ENCODE measurements at regions not wholly inside any gene's neighbourhood (a gene's known extent, or its start where the extent isn't known, plus 50 kb on each side); places are given as distances from the start of the nearest gene placed in this dataset.

DNA sequence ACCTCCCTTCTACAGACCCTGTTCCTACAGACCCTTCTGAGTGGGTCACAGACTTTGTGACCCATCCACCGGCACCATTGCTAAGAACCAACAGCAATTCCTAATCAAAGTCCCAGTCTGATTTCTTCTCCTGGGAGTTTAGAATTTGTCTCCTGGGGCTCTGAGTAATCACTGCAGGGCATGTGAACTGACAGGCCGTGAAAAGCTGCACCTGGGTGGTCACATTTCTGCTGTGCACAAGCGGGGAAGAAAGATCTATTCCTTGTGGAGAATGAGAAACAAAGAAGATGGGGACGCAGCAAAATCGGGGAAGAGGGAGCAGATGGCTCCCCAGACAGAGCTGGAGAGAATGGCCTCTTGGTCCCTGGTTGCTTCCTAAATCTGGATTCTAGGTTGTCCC, 151.0 kb downstream of the ARL4C start:
- H2AK5ac ChIP-seq (ENCODE audit: low read length): no peak overlapping the region
- no peak overlapping the region for H3K9ac ChIP-seq (ENCODE audit: low read length)
- H2BK12ac ChIP-seq (ENCODE audit: low read length): no peak overlapping the region
- H3K18ac ChIP-seq (ENCODE audit: low read length): no peak overlapping the region
- no peak overlapping the region for H3K4ac ChIP-seq (ENCODE audit: low read depth, low read length)
- no peak overlapping the region for H3K4me3 ChIP-seq (ENCODE audit: low read depth, low read length)
- H3K9me3 ChIP-seq (ENCODE audit: insufficient read depth, low read depth, low read length): peaks cover 2% of the 10 kb centered on the region
- H4K12ac ChIP-seq (ENCODE audit: low read depth, low read length): no peak overlapping the region
- no peaks in the 10 kb centered on the region for H3K79me1 ChIP-seq (ENCODE audit: low read length)
- H2BK120ac ChIP-seq (ENCODE audit: insufficient read depth, low read length, poor library complexity): no peak overlapping the region
- no peaks in the 10 kb centered on the region for H3K27me3 ChIP-seq (ENCODE audit: insufficient read depth, low read length)
- no peak overlapping the region for H3K27ac ChIP-seq (ENCODE audit: low read depth, low read length)
- H3K4me1 ChIP-seq (ENCODE audit: control insufficient read depth in 1 of 2, insufficient read depth in 2 of 2, low read length in 2 of 2): peaks cover 2 to 3% of the 10 kb centered on the region in 2 experiments
- H3K79me2 ChIP-seq (ENCODE audit: control insufficient read depth, insufficient read depth, low read length, poor library complexity): peaks cover 2% of the 10 kb centered on the region
- H3K4me2 ChIP-seq (ENCODE audit: low read length): no peak overlapping the region
- H3K36me3 ChIP-seq (ENCODE audit: control insufficient read depth in 1 of 2, insufficient read depth in 2 of 2, low read length in 2 of 2): no peaks in the 10 kb centered on the region
- no peak overlapping the region for H2AFZ ChIP-seq (ENCODE audit: insufficient read depth, low read length, poor library complexity)
- no peak overlapping the region for H4K8ac ChIP-seq (ENCODE audit: low read depth, low read length)
- no peak overlapping the region for H3K23ac ChIP-seq (ENCODE audit: low read length)
- DNase-seq: no peak
- H4K91ac ChIP-seq (ENCODE audit: low read depth, low read length): no peak overlapping the region
- no peak overlapping the region for H3K14ac ChIP-seq (ENCODE audit: low read length)
- no peak overlapping the region for H2BK5ac ChIP-seq (ENCODE audit: low read depth, low read length, poor library complexity)
- no CpG with 5 or more reads among the region's 5 CpGs for WGBS (ENCODE audit: extremely low coverage, insufficient coverage, insufficient read length)

- H3K4me1 ChIP-seq (ENCODE audit: control insufficient read depth in 1 of 2, insufficient read depth in 2 of 2, low read length in 2 of 2): peaks cover 2 to 3% of the 10 kb centered on the region in 2 experiments
- H4K91ac ChIP-seq (ENCODE audit: low read depth, low read length): no peak overlapping the region
- no peak overlapping the region for H3K27ac ChIP-seq (ENCODE audit: low read depth, low read length)
- peaks cover 2% of the 10 kb centered on the region for H3K9me3 ChIP-seq (ENCODE audit: insufficient read depth, low read depth, low read length)
- no peak overlapping the region for H2BK120ac ChIP-seq (ENCODE audit: insufficient read depth, low read length, poor library complexity)
- H3K23ac ChIP-seq (ENCODE audit: low read length): no peak overlapping the region
- H3K36me3 ChIP-seq (ENCODE audit: control insufficient read depth in 1 of 2, insufficient read depth in 2 of 2, low read length in 2 of 2): no peaks in the 10 kb centered on the region
- H3K9ac ChIP-seq (ENCODE audit: low read length): no peak overlapping the region
- no peak for DNase-seq
- WGBS (ENCODE audit: extremely low coverage, insufficient coverage, insufficient read length): no CpG with 5 or more reads among the region's 2 CpGs
- H3K18ac ChIP-seq (ENCODE audit: low read length): no peak overlapping the region
- H2AFZ ChIP-seq (ENCODE audit: insufficient read depth, low read length, poor library complexity): no peak overlapping the region
- H2AK5ac ChIP-seq (ENCODE audit: low read length): no peak overlapping the region
- no peak overlapping the region for H3K4me3 ChIP-seq (ENCODE audit: low read depth, low read length)
- peaks cover 2% of the 10 kb centered on the region for H3K79me2 ChIP-seq (ENCODE audit: control insufficient read depth, insufficient read depth, low read length, poor library complexity)
- no peak overlapping the region for H4K12ac ChIP-seq (ENCODE audit: low read depth, low read length)
- H3K4ac ChIP-seq (ENCODE audit: low read depth, low read length): no peak overlapping the region
- H2BK5ac ChIP-seq (ENCODE audit: low read depth, low read length, poor library complexity): no peak overlapping the region
- H3K79me1 ChIP-seq (ENCODE audit: low read length): no peaks in the 10 kb centered on the region
- no peak overlapping the region for H2BK12ac ChIP-seq (ENCODE audit: low read length)
- H3K14ac ChIP-seq (ENCODE audit: low read length): no peak overlapping the region
- no peaks in the 10 kb centered on the region for H3K27me3 ChIP-seq (ENCODE audit: insufficient read depth, low read length)
- H3K4me2 ChIP-seq (ENCODE audit: low read length): no peak overlapping the region
- H4K8ac ChIP-seq (ENCODE audit: low read depth, low read length): no peak overlapping the region
These were observed 152.9 kb downstream of the ARL4C start for GRCh38 chr2:234344012-234344411.

- no CpG with 5 or more reads among the region's 1 CpG for WGBS (ENCODE audit: extremely low coverage, insufficient coverage, insufficient read length)
- no peaks in the 10 kb centered on the region for H3K36me3 ChIP-seq (ENCODE audit: control insufficient read depth in 1 of 2, insufficient read depth in 2 of 2, low read length in 2 of 2)
- no peak overlapping the region for H2BK120ac ChIP-seq (ENCODE audit: insufficient read depth, low read length, poor library complexity)
- H3K79me2 ChIP-seq (ENCODE audit: control insufficient read depth, insufficient read depth, low read length, poor library complexity): peaks cover 2% of the 10 kb centered on the region
- no peak overlapping the region for H3K4me2 ChIP-seq (ENCODE audit: low read length)
- H2BK12ac ChIP-seq (ENCODE audit: low read length): no peak overlapping the region
- DNase-seq: no peak
- H4K91ac ChIP-seq (ENCODE audit: low read depth, low read length): no peak overlapping the region
- no peak overlapping the region for H3K27ac ChIP-seq (ENCODE audit: low read depth, low read length)
- no peak overlapping the region for H3K9ac ChIP-seq (ENCODE audit: low read length)
- H2AK5ac ChIP-seq (ENCODE audit: low read length): no peak overlapping the region
- no peaks in the 10 kb centered on the region for H3K79me1 ChIP-seq (ENCODE audit: low read length)
- no peak overlapping the region for H2AFZ ChIP-seq (ENCODE audit: insufficient read depth, low read length, poor library complexity)
- no peak overlapping the region for H4K12ac ChIP-seq (ENCODE audit: low read depth, low read length)
- H4K8ac ChIP-seq (ENCODE audit: low read depth, low read length): no peak overlapping the region
- no peak overlapping the region for H2BK5ac ChIP-seq (ENCODE audit: low read depth, low read length, poor library complexity)
- no peak overlapping the region for H3K4ac ChIP-seq (ENCODE audit: low read depth, low read length)
- no peak overlapping the region for H3K23ac ChIP-seq (ENCODE audit: low read length)
- H3K9me3 ChIP-seq (ENCODE audit: insufficient read depth, low read depth, low read length): peaks cover 2% of the 10 kb centered on the region
- no peaks in the 10 kb centered on the region for H3K27me3 ChIP-seq (ENCODE audit: insufficient read depth, low read length)
- no peak overlapping the region for H3K4me3 ChIP-seq (ENCODE audit: low read depth, low read length)
- peaks cover 2 to 3% of the 10 kb centered on the region in 2 experiments for H3K4me1 ChIP-seq (ENCODE audit: control insufficient read depth in 1 of 2, insufficient read depth in 2 of 2, low read length in 2 of 2)
- H3K14ac ChIP-seq (ENCODE audit: low read length): no peak overlapping the region
- no peak overlapping the region for H3K18ac ChIP-seq (ENCODE audit: low read length)
These were observed 153.5 kb downstream of the ARL4C start for GRCh38 chr2:234343372-234343771.

DNA sequence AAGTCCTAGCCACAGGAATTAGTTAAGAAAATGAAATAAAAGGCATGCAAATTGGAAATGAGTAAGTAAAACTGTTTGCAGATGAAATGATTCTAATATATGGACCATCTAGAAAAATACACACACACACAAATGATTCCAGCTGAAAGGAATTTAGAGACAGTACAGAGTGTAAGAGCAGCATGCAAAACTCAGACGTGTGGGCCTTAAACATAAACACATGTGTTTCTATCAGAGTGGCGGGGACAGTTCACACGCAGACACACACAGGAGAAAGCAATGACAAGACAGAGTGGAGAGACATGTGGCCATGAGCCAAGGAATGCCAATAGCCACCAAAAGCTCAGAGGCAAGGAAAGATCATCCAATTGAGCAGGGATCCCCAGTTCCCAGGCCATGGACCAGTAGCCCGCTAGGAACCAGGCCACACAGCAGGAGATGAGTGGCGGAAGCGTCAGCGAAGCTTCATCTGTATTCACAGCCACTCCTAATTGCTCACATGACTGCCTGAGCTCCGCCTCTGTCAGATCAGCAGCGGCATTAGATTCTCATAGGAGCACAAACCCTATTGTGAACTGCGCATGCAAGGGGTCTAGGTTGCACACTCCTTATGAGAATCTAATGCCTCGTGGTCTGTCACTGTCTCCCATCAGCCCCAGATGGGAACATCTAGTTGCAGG, 155.4 kb downstream of the ARL4C start:
- DNase-seq: no peak
- no peak overlapping the region for H3K4ac ChIP-seq (ENCODE audit: low read depth, low read length)
- peaks cover 2 to 3% of the 10 kb centered on the region in 2 experiments for H3K4me1 ChIP-seq (ENCODE audit: control insufficient read depth in 1 of 2, insufficient read depth in 2 of 2, low read length in 2 of 2)
- no peak overlapping the region for H2BK5ac ChIP-seq (ENCODE audit: low read depth, low read length, poor library complexity)
- no peak overlapping the region for H3K4me3 ChIP-seq (ENCODE audit: low read depth, low read length)
- no peak overlapping the region for H2BK120ac ChIP-seq (ENCODE audit: insufficient read depth, low read length, poor library complexity)
- peaks cover 2% of the 10 kb centered on the region for H3K79me2 ChIP-seq (ENCODE audit: control insufficient read depth, insufficient read depth, low read length, poor library complexity)
- no peaks in the 10 kb centered on the region for H3K27me3 ChIP-seq (ENCODE audit: insufficient read depth, low read length)
- no peak overlapping the region for H3K23ac ChIP-seq (ENCODE audit: low read length)
- H3K27ac ChIP-seq (ENCODE audit: low read depth, low read length): no peak overlapping the region
- H3K18ac ChIP-seq (ENCODE audit: low read length): no peak overlapping the region
- H2AK5ac ChIP-seq (ENCODE audit: low read length): no peak overlapping the region
- no peaks in the 10 kb centered on the region for H3K79me1 ChIP-seq (ENCODE audit: low read length)
- no peak overlapping the region for H3K4me2 ChIP-seq (ENCODE audit: low read length)
- peaks cover 2% of the 10 kb centered on the region for H3K9me3 ChIP-seq (ENCODE audit: insufficient read depth, low read depth, low read length)
- WGBS (ENCODE audit: extremely low coverage, insufficient coverage, insufficient read length): no CpG with 5 or more reads among the region's 11 CpGs
- no peak overlapping the region for H3K14ac ChIP-seq (ENCODE audit: low read length)
- H2AFZ ChIP-seq (ENCODE audit: insufficient read depth, low read length, poor library complexity): no peak overlapping the region
- no peak overlapping the region for H4K12ac ChIP-seq (ENCODE audit: low read depth, low read length)
- H2BK12ac ChIP-seq (ENCODE audit: low read length): no peak overlapping the region
- no peak overlapping the region for H3K9ac ChIP-seq (ENCODE audit: low read length)
- H4K8ac ChIP-seq (ENCODE audit: low read depth, low read length): no peak overlapping the region
- no peak overlapping the region for H4K91ac ChIP-seq (ENCODE audit: low read depth, low read length)
- no peaks in the 10 kb centered on the region for H3K36me3 ChIP-seq (ENCODE audit: control insufficient read depth in 1 of 2, insufficient read depth in 2 of 2, low read length in 2 of 2)
